ENCODE measurements at regions not wholly inside any gene's neighbourhood (a gene's known extent, or its start where the extent isn't known, plus 50 kb on each side); places are given as distances from the start of the nearest gene placed in this dataset.

DNA sequence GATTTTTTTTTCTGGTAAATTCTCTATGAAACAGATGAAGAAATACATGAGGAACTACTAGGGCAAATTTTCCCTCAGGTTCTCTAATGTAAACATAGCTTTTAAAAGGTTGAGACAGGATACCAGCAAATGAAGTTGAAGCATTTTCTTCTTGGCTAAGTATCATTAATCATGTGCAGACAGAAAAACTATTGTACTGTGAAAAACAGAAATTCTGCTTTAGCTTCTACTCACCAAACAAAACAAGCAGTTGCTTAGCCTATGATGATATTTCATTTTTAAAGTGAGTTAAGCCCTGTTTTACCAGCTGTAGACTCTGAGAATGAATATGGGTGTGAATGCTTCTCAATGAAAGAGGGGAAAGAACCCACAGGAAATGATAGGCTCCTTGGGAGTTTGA, 358.9 kb downstream of the TRAM1L1 start:
- TF ChIP-seq EZH2phosphoT487 (IDR thresholded peaks at IDR 0.05; ENCODE audit: insufficient read depth, low read depth), result no peak
- TF ChIP-seq EZH2 (IDR thresholded peaks at IDR 0.05; ENCODE audit: insufficient read depth, poor library complexity, severe bottlenecking), result no peak

Data from GM23248 (cell line).